ENCODE measurements at regions not wholly inside any gene's neighbourhood (a gene's known extent, or its start where the extent isn't known, plus 50 kb on each side); places are given as distances from the start of the nearest gene placed in this dataset.

DNA sequence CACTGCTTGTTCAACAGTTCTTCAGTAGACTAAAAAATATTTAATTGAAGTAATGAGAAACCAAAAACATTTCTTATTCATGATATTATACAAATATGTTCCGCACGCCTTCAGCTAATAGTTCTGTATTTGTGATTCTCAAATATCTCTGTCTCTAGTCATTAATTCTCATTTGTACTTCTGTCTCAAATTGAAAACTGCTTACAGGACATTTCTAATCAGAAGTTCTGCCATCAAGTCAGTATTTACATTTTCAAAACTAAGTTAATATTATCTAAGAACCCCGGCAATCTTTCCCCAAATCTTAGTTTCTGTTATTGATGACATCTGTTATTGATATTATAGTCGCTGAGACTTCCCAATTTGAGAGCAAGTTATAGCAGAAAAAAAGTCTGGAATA lies 78.6 kb upstream of the PGRMC2 start:
- no peak overlapping the region for H3K27ac ChIP-seq (replicated peaks)
- no peaks in the 10 kb centered on the region for H3K27me3 ChIP-seq (ENCODE audit: insufficient read depth, poor library complexity, severe bottlenecking)
- no peak overlapping the region for H3K4me3 ChIP-seq (replicated peaks; ENCODE audit: insufficient read depth, low read length)
- no peak for DNase-seq (ENCODE audit: low read depth in 1 of 2, low spot score in 1 of 2)
- TF ChIP-seq, protein P1, sequence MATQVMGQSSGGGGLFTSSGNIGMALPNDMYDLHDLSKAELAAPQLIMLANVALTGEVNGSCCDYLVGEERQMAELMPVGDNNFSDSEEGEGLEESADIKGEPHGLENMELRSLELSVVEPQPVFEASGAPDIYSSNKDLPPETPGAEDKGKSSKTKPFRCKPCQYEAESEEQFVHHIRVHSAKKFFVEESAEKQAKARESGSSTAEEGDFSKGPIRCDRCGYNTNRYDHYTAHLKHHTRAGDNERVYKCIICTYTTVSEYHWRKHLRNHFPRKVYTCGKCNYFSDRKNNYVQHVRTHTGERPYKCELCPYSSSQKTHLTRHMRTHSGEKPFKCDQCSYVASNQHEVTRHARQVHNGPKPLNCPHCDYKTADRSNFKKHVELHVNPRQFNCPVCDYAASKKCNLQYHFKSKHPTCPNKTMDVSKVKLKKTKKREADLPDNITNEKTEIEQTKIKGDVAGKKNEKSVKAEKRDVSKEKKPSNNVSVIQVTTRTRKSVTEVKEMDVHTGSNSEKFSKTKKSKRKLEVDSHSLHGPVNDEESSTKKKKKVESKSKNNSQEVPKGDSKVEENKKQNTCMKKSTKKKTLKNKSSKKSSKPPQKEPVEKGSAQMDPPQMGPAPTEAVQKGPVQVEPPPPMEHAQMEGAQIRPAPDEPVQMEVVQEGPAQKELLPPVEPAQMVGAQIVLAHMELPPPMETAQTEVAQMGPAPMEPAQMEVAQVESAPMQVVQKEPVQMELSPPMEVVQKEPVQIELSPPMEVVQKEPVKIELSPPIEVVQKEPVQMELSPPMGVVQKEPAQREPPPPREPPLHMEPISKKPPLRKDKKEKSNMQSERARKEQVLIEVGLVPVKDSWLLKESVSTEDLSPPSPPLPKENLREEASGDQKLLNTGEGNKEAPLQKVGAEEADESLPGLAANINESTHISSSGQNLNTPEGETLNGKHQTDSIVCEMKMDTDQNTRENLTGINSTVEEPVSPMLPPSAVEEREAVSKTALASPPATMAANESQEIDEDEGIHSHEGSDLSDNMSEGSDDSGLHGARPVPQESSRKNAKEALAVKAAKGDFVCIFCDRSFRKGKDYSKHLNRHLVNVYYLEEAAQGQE (IDR thresholded peaks at IDR 0.05; ENCODE audit: insufficient replicate concordance, low read depth): no peak
- TF ChIP-seq SPI1 (IDR thresholded peaks at IDR 0.05; ENCODE audit: borderline replicate concordance, low read depth): no peak
- TF ChIP-seq POLR2AphosphoS5 (IDR thresholded peaks at IDR 0.05; ENCODE audit: low read depth): no peak
- TF ChIP-seq, protein P2, sequence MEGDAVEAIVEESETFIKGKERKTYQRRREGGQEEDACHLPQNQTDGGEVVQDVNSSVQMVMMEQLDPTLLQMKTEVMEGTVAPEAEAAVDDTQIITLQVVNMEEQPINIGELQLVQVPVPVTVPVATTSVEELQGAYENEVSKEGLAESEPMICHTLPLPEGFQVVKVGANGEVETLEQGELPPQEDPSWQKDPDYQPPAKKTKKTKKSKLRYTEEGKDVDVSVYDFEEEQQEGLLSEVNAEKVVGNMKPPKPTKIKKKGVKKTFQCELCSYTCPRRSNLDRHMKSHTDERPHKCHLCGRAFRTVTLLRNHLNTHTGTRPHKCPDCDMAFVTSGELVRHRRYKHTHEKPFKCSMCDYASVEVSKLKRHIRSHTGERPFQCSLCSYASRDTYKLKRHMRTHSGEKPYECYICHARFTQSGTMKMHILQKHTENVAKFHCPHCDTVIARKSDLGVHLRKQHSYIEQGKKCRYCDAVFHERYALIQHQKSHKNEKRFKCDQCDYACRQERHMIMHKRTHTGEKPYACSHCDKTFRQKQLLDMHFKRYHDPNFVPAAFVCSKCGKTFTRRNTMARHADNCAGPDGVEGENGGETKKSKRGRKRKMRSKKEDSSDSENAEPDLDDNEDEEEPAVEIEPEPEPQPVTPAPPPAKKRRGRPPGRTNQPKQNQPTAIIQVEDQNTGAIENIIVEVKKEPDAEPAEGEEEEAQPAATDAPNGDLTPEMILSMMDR (IDR thresholded peaks at IDR 0.05; ENCODE audit: insufficient read depth, low read length): no peak
- TF ChIP-seq GABPA (IDR thresholded peaks at IDR 0.05; ENCODE audit: low read depth): no peak

DNA sequence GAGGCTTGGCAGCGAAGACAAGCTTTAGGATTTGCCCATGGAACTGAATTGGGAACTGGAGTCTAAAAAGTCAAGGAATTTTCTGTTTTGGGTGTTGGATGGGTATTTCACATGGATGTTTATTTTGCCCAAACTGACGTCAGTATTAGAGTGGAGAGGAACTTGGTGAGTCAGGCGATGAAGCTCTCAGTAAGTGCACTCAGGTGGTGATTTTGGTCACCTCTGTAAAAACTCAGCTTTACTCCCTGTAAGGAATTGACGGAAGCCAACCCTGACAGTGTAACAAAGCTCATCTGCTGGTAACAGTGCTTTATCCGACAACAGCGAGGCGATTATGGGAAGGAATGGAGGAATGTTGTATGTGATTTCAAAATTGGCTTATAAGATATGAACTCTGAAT lies 77.0 kb upstream of the PGRMC2 start:
- Histone ChIP-seq H3K27ac (replicated peaks) (no peak overlapping the region), H3K4me3 (replicated peaks; ENCODE audit: insufficient read depth, low read length) (no peak overlapping the region), H3K27me3 (ENCODE audit: insufficient read depth, poor library complexity, severe bottlenecking) (no peaks in the 10 kb centered on the region)
- TF ChIP-seq POLR2AphosphoS5 (IDR thresholded peaks at IDR 0.05; ENCODE audit: low read depth) (no peak), GABPA (IDR thresholded peaks at IDR 0.05; ENCODE audit: low read depth) (no peak), SPI1 (IDR thresholded peaks at IDR 0.05; ENCODE audit: borderline replicate concordance, low read depth) (no peak)
- TF ChIP-seq, protein P1 (IDR thresholded peaks at IDR 0.05; ENCODE audit: insufficient replicate concordance, low read depth): no peak
- TF ChIP-seq, protein P2 (IDR thresholded peaks at IDR 0.05; ENCODE audit: insufficient read depth, low read length): no peak
- no peak for DNase-seq (ENCODE audit: low read depth in 1 of 2, low spot score in 1 of 2)

DNA sequence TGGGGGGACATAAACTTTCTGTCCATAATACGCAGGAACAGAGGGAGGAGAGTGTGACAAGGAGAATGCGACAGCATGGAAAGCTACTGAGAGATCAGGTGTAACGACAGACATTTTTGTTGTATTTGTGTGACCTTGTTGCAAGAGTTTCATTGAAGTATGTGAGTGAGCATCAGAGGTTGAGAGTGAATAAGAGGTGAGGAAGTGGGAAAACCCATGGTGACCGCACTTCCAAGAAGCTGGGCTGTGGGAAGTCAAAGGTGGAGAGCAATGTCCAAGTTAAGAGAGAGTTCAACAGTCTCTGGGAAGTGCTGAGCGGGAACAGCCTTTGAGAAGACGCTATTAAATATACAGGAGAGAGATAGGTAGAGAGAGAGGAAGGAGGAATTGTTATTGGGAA lies 76.4 kb upstream of the PGRMC2 start:
- H3K27me3 ChIP-seq (ENCODE audit: insufficient read depth, poor library complexity, severe bottlenecking): no peaks in the 10 kb centered on the region
- no peak overlapping the region for H3K4me3 ChIP-seq (replicated peaks; ENCODE audit: insufficient read depth, low read length)
- TF ChIP-seq, protein P2 (IDR thresholded peaks at IDR 0.05; ENCODE audit: insufficient read depth, low read length): no peak
- no peak for TF ChIP-seq SPI1 (IDR thresholded peaks at IDR 0.05; ENCODE audit: borderline replicate concordance, low read depth)
- TF ChIP-seq POLR2AphosphoS5 (IDR thresholded peaks at IDR 0.05; ENCODE audit: low read depth): no peak
- TF ChIP-seq GABPA (IDR thresholded peaks at IDR 0.05; ENCODE audit: low read depth): no peak
- TF ChIP-seq, protein P1 (IDR thresholded peaks at IDR 0.05; ENCODE audit: insufficient replicate concordance, low read depth): no peak
- no peak for DNase-seq (ENCODE audit: low read depth in 1 of 2, low spot score in 1 of 2)
- H3K27ac ChIP-seq (replicated peaks): no peak overlapping the region
